H1 (cell line): ENCODE measurements at regions not wholly inside any gene's neighbourhood (a gene's known extent, or its start where the extent isn't known, plus 50 kb on each side); places are given as distances from the start of the nearest gene placed in this dataset.

Experiments used
- CTCF ChIA-PET: fragments of 300-600 bp; sonication (Branson Sonifier 250); formaldehyde crosslinking; loops from one replicate; lab custom pipeline; 2021; ENCODE audit not compliant: partially characterized antibody; lab: Charles Lee
- POLR2A ChIA-PET: fragments of 300-600 bp; sonication (Branson Sonifier 250); formaldehyde crosslinking; loops from one replicate; lab custom pipeline; 2021; ENCODE audit warnings: inconsistent platforms; ENCODE audit not compliant: partially characterized antibody; lab: Charles Lee
- DNase-seq, 2 experiments: peaks; one replicate each; pipeline versions ENCODE4 v3.0.0 to v3.0.0-alpha.2; 2010 to 2022; ENCODE audit warnings: low spot score in 2 of 2, low read depth in 1 of 2, mixed read lengths in 1 of 2
- FAIRE-seq: peaks from 2 replicates; lab custom pipeline; 2011; peaks lifted over from hg19 to GRCh38; lab: Jason Lieb, UNC
- H2AFZ ChIP-seq: 2 replicates; pipeline ENCODE4 v1.8.1; 2012; ENCODE audit warnings: low read length, inconsistent platforms
- H2AK5ac ChIP-seq: 2 replicates; pipeline ENCODE4 v1.6.1; 2013; ENCODE audit warnings: low read depth, low read length
- H2BK120ac ChIP-seq: replicated peaks from 2 replicates; pipeline ENCODE3; 2013; ENCODE audit warnings: low read depth, low read length, inconsistent platforms
- H2BK12ac ChIP-seq: 2 replicates; pipeline ENCODE4 v1.6.1; 2013; ENCODE audit warnings: low read depth, low read length
- H2BK15ac ChIP-seq: 2 replicates; pipeline ENCODE4 v1.6.1; 2013; ENCODE audit warnings: low read length
- H2BK20ac ChIP-seq: 2 replicates; pipeline ENCODE4 v1.6.1; 2013; ENCODE audit warnings: low read length
- H2BK5ac ChIP-seq: 2 replicates; pipeline ENCODE4 v1.6.1; 2013; ENCODE audit warnings: low read depth, low read length
- H3K14ac ChIP-seq: 2 replicates; pipeline ENCODE4 v1.6.1; 2013; ENCODE audit warnings: inconsistent platforms; ENCODE audit not compliant: insufficient read length
- H3K18ac ChIP-seq: 2 replicates; pipeline ENCODE4 v1.6.1; 2013; ENCODE audit warnings: low read length; ENCODE audit errors: extremely low read depth
- H3K23ac ChIP-seq: 2 replicates; pipeline ENCODE4 v1.6.1; 2013; ENCODE audit warnings: inconsistent platforms; ENCODE audit not compliant: insufficient read length
- H3K23me2 ChIP-seq: 2 replicates; pipeline ENCODE4 v1.6.1; 2013; ENCODE audit warnings: low read depth, low read length
- H3K27ac ChIP-seq: 2 replicates; pipeline ENCODE4 v1.6.1; 2011; ENCODE audit warnings: low read depth, low read length, inconsistent platforms
- H3K27me3 ChIP-seq, 4 experiments: replicated peaks in 1 of 4; 1 replicate in 1 of 4; 2 replicates in 3 of 4; pipeline versions ENCODE4 v1.6.1 to v1.8.1; 2011 to 2013; ENCODE audit warnings: low read length in 3 of 4, mild to moderate bottlenecking in 3 of 4, inconsistent platforms in 2 of 4, mixed read lengths in 2 of 4, moderate library complexity in 1 of 4; ENCODE audit not compliant: control insufficient read depth in 3 of 4, insufficient read depth in 3 of 4; ENCODE audit errors: extremely low read depth in 1 of 4
- H3K36me3 ChIP-seq, 4 experiments: 2 replicates each; pipeline versions ENCODE4 v1.6.1 to v1.8.1; 2011 to 2013; ENCODE audit warnings: mild to moderate bottlenecking in 4 of 4, low read length in 3 of 4, moderate library complexity in 2 of 4, control low read depth in 1 of 4, inconsistent platforms in 1 of 4; ENCODE audit not compliant: insufficient read depth in 4 of 4, control insufficient read depth in 2 of 4
- H3K4ac ChIP-seq: replicated peaks from 2 replicates; pipeline ENCODE3; 2013; ENCODE audit warnings: low read length, low read depth, mixed read lengths, inconsistent platforms; ENCODE audit not compliant: insufficient read length
- H3K4me1 ChIP-seq, 4 experiments: replicated peaks in 1 of 4; 1 replicate in 1 of 4; 2 replicates in 3 of 4; pipeline versions ENCODE4 v1.6.1 to v1.8.1; 2011 to 2013; ENCODE audit warnings: low read length in 3 of 4, inconsistent platforms in 2 of 4, mixed read lengths in 1 of 4; ENCODE audit not compliant: insufficient read depth in 4 of 4, control insufficient read depth in 3 of 4
- H3K4me2 ChIP-seq, 2 experiments: 2 replicates each; pipeline versions ENCODE4 v1.6.1 to v1.8.1; 2011 to 2013; ENCODE audit warnings: low read depth in 2 of 2, low read length in 2 of 2, control low read depth in 1 of 2, inconsistent platforms in 1 of 2, mild to moderate bottlenecking in 1 of 2; ENCODE audit not compliant: insufficient read depth in 1 of 2
- H3K4me3 ChIP-seq, 4 experiments: fragments of 200-600, 300-600 bp in 1 of 4; sonication (generic), shearing (Covaris generic), sonication (Bioruptor Twin) in 1 of 4; 2 replicates each; pipeline versions ENCODE4 v1.5.1 to v1.8.1; 2011 to 2016; ENCODE audit warnings: low read length in 4 of 4, low read depth in 3 of 4, control low read depth in 2 of 4, inconsistent platforms in 2 of 4, mild to moderate bottlenecking in 2 of 4, mixed read lengths in 1 of 4, moderate library complexity in 1 of 4; ENCODE audit not compliant: insufficient read depth in 2 of 4; ENCODE audit errors: extremely low read depth in 1 of 4
- H3K56ac ChIP-seq: replicated peaks from 2 replicates; pipeline ENCODE3; 2013; ENCODE audit warnings: low read depth, mild to moderate bottlenecking, mixed read lengths, low read length, inconsistent platforms; ENCODE audit not compliant: insufficient read length
- H3K79me1 ChIP-seq: 2 replicates; pipeline ENCODE4 v1.6.1; 2013; ENCODE audit warnings: low read depth, low read length, control low read depth
- H3K79me2 ChIP-seq, 2 experiments: 2 replicates each; pipeline versions ENCODE4 v1.6.1 to v1.8.1; 2012 to 2013; ENCODE audit warnings: low read length in 2 of 2, mild to moderate bottlenecking in 2 of 2, inconsistent platforms in 1 of 2; ENCODE audit not compliant: insufficient read depth in 2 of 2, control insufficient read depth in 1 of 2
- H3K9ac ChIP-seq, 4 experiments: replicated peaks in 1 of 4; 1 replicate in 1 of 4; 2 replicates in 3 of 4; pipeline versions ENCODE4 v1.6.1 to v1.8.1; 2011 to 2013; ENCODE audit warnings: low read depth in 3 of 4, low read length in 3 of 4, control low read depth in 2 of 4, mild to moderate bottlenecking in 2 of 4, moderate library complexity in 2 of 4, inconsistent platforms in 1 of 4; ENCODE audit errors: extremely low read depth in 1 of 4
- H3K9me3 ChIP-seq, 2 experiments: 2 replicates each; pipeline versions ENCODE4 v1.6.1 to v1.8.1; 2012 to 2013; ENCODE audit warnings: mild to moderate bottlenecking in 2 of 2, moderate library complexity in 2 of 2, control low read depth in 1 of 2, inconsistent platforms in 1 of 2, low read depth in 1 of 2, low read length in 1 of 2, mixed read lengths in 1 of 2; ENCODE audit not compliant: insufficient read depth in 2 of 2
- H4K20me1 ChIP-seq, 2 experiments: replicated peaks in 1 of 2; 2 replicates each; pipeline versions ENCODE3 to v1.8.1; 2011 to 2013; ENCODE audit warnings: inconsistent platforms in 2 of 2, low read length in 2 of 2, mild to moderate bottlenecking in 1 of 2; ENCODE audit not compliant: insufficient read depth in 2 of 2, control insufficient read depth in 1 of 2
- H4K5ac ChIP-seq: 2 replicates; pipeline ENCODE4 v1.6.1; 2013; ENCODE audit warnings: low read length, low read depth, mixed read lengths, inconsistent platforms; ENCODE audit not compliant: insufficient read length
- H4K8ac ChIP-seq: 2 replicates; pipeline ENCODE4 v1.8.0; 2013; ENCODE audit warnings: mild to moderate bottlenecking, moderate library complexity, low read length, inconsistent platforms; ENCODE audit not compliant: insufficient read depth; ENCODE audit errors: extremely low read depth
- H4K91ac ChIP-seq: replicated peaks from 2 replicates; pipeline ENCODE3; 2013; ENCODE audit warnings: low read length, mixed read lengths, inconsistent platforms; ENCODE audit not compliant: insufficient read length
- ASH2L ChIP-seq: fragments of 200-600, 300-600 bp; sonication (generic); IDR thresholded peaks from one replicate; pipeline ENCODE4 v1.7.1; 2017; ENCODE audit warnings: low read length
- BRCA1 ChIP-seq: IDR thresholded peaks from 2 replicates; pipeline ENCODE4 v1.6.1; 2012; ENCODE audit warnings: low read depth, low read length, improper control_type of control experiment
- CREB1 ChIP-seq: IDR thresholded peaks from 2 replicates; pipeline ENCODE4 v1.6.1; 2012; ENCODE audit warnings: inconsistent platforms
- JUND ChIP-seq: IDR thresholded peaks from 2 replicates; pipeline ENCODE4 v1.6.1; 2011; ENCODE audit warnings: mild to moderate bottlenecking, improper control_type of control experiment, low read length
- KDM4A ChIP-seq: IDR thresholded peaks from one replicate; pipeline ENCODE4 v1.7.1; 2012; ENCODE audit warnings: low read depth, mild to moderate bottlenecking, moderate library complexity, low read length, inconsistent platforms; ENCODE audit not compliant: severe bottlenecking
- POLR2AphosphoS5 ChIP-seq: IDR thresholded peaks from 2 replicates; pipeline ENCODE4 v1.6.1; 2011; ENCODE audit warnings: low read depth, low read length
- RAD21 ChIP-seq, 2 experiments: IDR thresholded peaks in 1 of 2; conservative IDR thresholded peaks in 1 of 2; 2 replicates each; pipeline ENCODE4 v1.6.1; 2011; ENCODE audit warnings: low read depth in 2 of 2, low read length in 2 of 2, improper control_type of control experiment in 1 of 2, inconsistent platforms in 1 of 2, mild to moderate bottlenecking in 1 of 2, moderate library complexity in 1 of 2
- SAP30 ChIP-seq: fragments of 300-600 bp; sonication (generic); IDR thresholded peaks from 2 replicates; pipeline ENCODE4 v1.7.1; 2012; ENCODE audit warnings: low read length, moderate library complexity, mild to moderate bottlenecking, inconsistent platforms; ENCODE audit not compliant: insufficient read depth, insufficient replicate concordance
- SP1 ChIP-seq: IDR thresholded peaks from 2 replicates; pipeline ENCODE4 v1.6.1; 2011; ENCODE audit warnings: low read depth, low read length
- SUZ12 ChIP-seq: fragments of 200-600 bp; sonication (generic); IDR thresholded peaks from 2 replicates; pipeline ENCODE4 v1.6.1; 2012; ENCODE audit warnings: mild to moderate bottlenecking, inconsistent platforms, low read length, moderate library complexity, mixed read lengths
- TCF12 ChIP-seq: IDR thresholded peaks from 2 replicates; pipeline ENCODE4 v1.6.1; 2011; ENCODE audit warnings: low read depth, mild to moderate bottlenecking, low read length
- YY1 ChIP-seq: IDR thresholded peaks from 2 replicates; pipeline ENCODE4 v1.6.1; 2011; ENCODE audit warnings: low read depth, mild to moderate bottlenecking, low read length
- WGBS, 2 experiments: shearing (Covaris generic) in 1 of 2; methylation state at CpG; one replicate each; pipeline versions ENCODE4 v1.1.6 to v1.1.7; 2013 to 2015; ENCODE audit warnings: low lambda C conversion rate in 2 of 2, mixed read lengths in 2 of 2, inconsistent platforms in 1 of 2, low coverage in 1 of 2, missing lambda C conversion rate in 1 of 2; ENCODE audit not compliant: insufficient replicate concordance in 2 of 2, insufficient coverage in 1 of 2, insufficient read length in 1 of 2; ENCODE audit errors: extremely low coverage in 1 of 2, missing lambda C conversion rate in 1 of 2; 5-methylcytosine and 5-hydroxymethylcytosine counted together

DNA sequence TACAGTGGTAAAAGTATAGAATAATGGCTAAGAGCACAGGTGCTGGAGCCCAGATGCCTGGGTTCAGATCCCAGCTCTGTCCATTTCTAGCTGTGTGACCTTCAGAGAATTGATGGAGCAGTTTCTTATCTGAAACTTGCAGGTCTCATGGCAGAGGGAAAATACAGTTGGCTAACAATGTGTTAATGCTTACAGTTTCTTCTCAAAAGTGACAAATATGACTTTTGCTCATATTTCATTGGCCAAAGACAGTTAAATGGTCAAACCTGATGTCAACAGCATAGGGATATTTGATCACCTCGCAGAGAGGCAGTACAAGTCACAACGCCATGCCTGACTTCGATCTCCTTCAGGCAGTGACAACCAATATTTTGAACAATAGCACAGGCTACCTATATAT lies 60.2 kb upstream of the LCORL start:
- Histone ChIP-seq H2AK5ac (no peak overlapping the region), H4K20me1 (no peaks in the 10 kb centered on the region), H3K23me2 (no peaks in the 10 kb centered on the region), H3K4ac (no peak overlapping the region), H3K4me2 (no peak overlapping the region), H3K56ac (no peak overlapping the region), H2BK5ac (no peak overlapping the region), H2BK15ac (no peak overlapping the region), H3K9me3 (peaks cover 50 to 55% of the 10 kb centered on the region in 2 experiments), H3K23ac (no peak overlapping the region), H3K4me3 (no peak overlapping the region), H4K91ac (no peak overlapping the region), H2AFZ (no peak overlapping the region), H3K27ac (no peak overlapping the region), H3K79me1 (no peaks in the 10 kb centered on the region), H3K18ac (no peak overlapping the region), H3K27me3 (no peaks in the 10 kb centered on the region; a peak in 1 of 7 replicates), H2BK120ac (no peak overlapping the region), H3K14ac (no peak overlapping the region), H3K79me2 (no peaks in the 10 kb centered on the region)
- CTCF ChIA-PET: interaction anchor here (0.7 kb wide), 1 partner anchor 146 kb away, joined by 3 read pairs; no protein-coding TSS in a partner anchor
- no peak for DNase-seq
- 92% methylated on average over 3 of the region's 3 CpGs; no CpG with 5 or more reads in 1 of the 2 experiments for WGBS, 2 experiments
- POLR2A ChIA-PET: no interaction called here
- TF ChIP-seq JUND (no peak), ASH2L (no peak), BRCA1 (no peak), POLR2AphosphoS5 (no peak), KDM4A (no peak), SP1 (no peak), TCF12 (no peak), CREB1 (no peak), RAD21 (IDR thresholded peaks at IDR 0.05 in 1 of 2, conservative IDR thresholded peaks at IDR 0.05 in 1 of 2; ENCODE audit: low read depth in 2 of 2, low read length in 2 of 2) (no peak), SAP30 (no peak), YY1 (no peak), SUZ12 (no peak)
- TF ChIP-seq, all 59 proteins: peak for 0
- Histone ChIP-seq H4K5ac (no peak overlapping the region), H4K8ac (no peak overlapping the region), H3K36me3 (no peaks in the 10 kb centered on the region), H3K4me1 (no peaks in the 10 kb centered on the region), H2BK20ac (no peak overlapping the region), H2BK12ac (no peak overlapping the region), H3K9ac (no peak overlapping the region)
- FAIRE-seq: no peak
